Sigmoid colon (tissue), 4 donors: ENCODE measurements at regions not wholly inside any gene's neighbourhood (a gene's known extent, or its start where the extent isn't known, plus 50 kb on each side); places are given as distances from the start of the nearest gene placed in this dataset.

Experiments
- CTCF ChIP-seq, 4 experiments: fragments of 450-650 bp in 3 of 4; fragments of 200-600 bp in 1 of 4; IDR thresholded peaks; one replicate each; pipeline ENCODE4 v1.5.1; 2016 to 2019; ENCODE audit warnings: antibody characterized with exemption in 4 of 4, mild to moderate bottlenecking in 3 of 4, moderate library complexity in 2 of 4
- POLR2A ChIP-seq, 2 donors: fragments of 450-650 bp; IDR thresholded peaks; one replicate each; pipeline ENCODE4 v1.6.1; 2016; ENCODE audit warnings: antibody characterized with exemption in 2 of 2, mild to moderate bottlenecking in 2 of 2, moderate library complexity in 2 of 2
- POLR2AphosphoS5 ChIP-seq, 4 donors: sonication (generic); formaldehyde crosslinking; IDR thresholded peaks; one replicate each; pipeline ENCODE4 v1.6.1; 2017; ENCODE audit warnings: antibody characterized with exemption in 4 of 4

DNA sequence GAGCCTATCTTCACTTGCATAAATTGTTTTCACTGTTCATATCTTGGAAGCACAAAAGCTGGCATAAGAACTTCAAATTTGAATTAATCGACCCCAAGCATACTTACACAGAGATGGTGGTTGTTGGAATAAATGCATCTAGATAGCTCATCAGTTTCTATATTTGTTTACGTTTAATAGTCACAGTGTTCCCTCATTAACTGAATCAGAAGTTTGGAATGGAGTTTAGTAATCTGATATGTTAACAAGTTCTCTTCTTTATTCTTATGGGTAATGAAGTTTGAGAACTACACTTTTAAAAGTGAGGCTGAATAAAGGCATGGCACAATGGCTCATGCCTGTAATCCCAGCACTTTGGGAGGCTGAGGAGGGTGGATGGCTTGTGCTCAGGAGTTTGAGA, 886.7 kb upstream of the PCDH20 start:
- no peak for TF ChIP-seq POLR2AphosphoS5 (IDR thresholded peaks at IDR 0.05)
- no peak for TF ChIP-seq POLR2A (IDR thresholded peaks at IDR 0.05)
- TF ChIP-seq CTCF (IDR thresholded peaks at IDR 0.05) = no peak
